GM18858 (cell line): ENCODE measurements at regions not wholly inside any gene's neighbourhood (a gene's known extent, or its start where the extent isn't known, plus 50 kb on each side); places are given as distances from the start of the nearest gene placed in this dataset.
"Not testable (repeated sequence)": the region's sequence is repeated elsewhere in the genome, so short reads cannot be mapped to it uniquely, and the experiment has no call there.

ENCODE experiments used
- ATAC-seq: cut with Tn5 transposase; IDR thresholded peaks from one replicate; pipeline ENCODE4 v1.9.1; 2021; ENCODE audit not compliant: unreplicated experiment

GRCh38 chr2:67076239-67076624 lies 320.9 kb upstream of the ETAA1 start:
- no peak for ATAC-seq

- ATAC-seq = no peak
Measured at GRCh38 chr2:67079729-67080128, 317.4 kb upstream of the ETAA1 start.

- no peak for ATAC-seq
Measured at GRCh38 chr2:67082813-67083212, 314.3 kb upstream of the ETAA1 start.

GRCh38 chr2:67083951-67084350 lies 313.2 kb upstream of the ETAA1 start:
- ATAC-seq = no peak

- ATAC-seq = no peak
Measured at GRCh38 chr2:67085146-67085545, 312.0 kb upstream of the ETAA1 start.

- ATAC-seq = no peak
Measured at GRCh38 chr2:67091681-67092080, 305.5 kb upstream of the ETAA1 start.

GRCh38 chr2:67095121-67095520 lies 302.0 kb upstream of the ETAA1 start:
- no peak for ATAC-seq

- ATAC-seq = no peak
Measured at GRCh38 chr2:67096886-67097285, 300.2 kb upstream of the ETAA1 start.

GRCh38 chr2:67103157-67103556 lies 294.0 kb upstream of the ETAA1 start:
- ATAC-seq = no peak

- no peak for ATAC-seq
Measured at GRCh38 chr2:67108231-67108630, 288.9 kb upstream of the ETAA1 start.

GRCh38 chr2:67124531-67124930 lies 272.6 kb upstream of the ETAA1 start:
- no peak for ATAC-seq

- no peak for ATAC-seq
Measured at GRCh38 chr2:67130531-67131256, 266.4 kb upstream of the ETAA1 start.

- no peak for ATAC-seq
Measured at GRCh38 chr2:67131257-67131609, 265.9 kb upstream of the ETAA1 start.

GRCh38 chr2:67132441-67132940 lies 264.6 kb upstream of the ETAA1 start:
- not testable (repeated sequence) for ATAC-seq

GRCh38 chr2:67135208-67135607 lies 261.9 kb upstream of the ETAA1 start:
- ATAC-seq = no peak

- ATAC-seq = no peak
Measured at GRCh38 chr2:67137699-67138098, 259.4 kb upstream of the ETAA1 start.

- no peak for ATAC-seq
Measured at GRCh38 chr2:67142071-67142470, 255.1 kb upstream of the ETAA1 start.

- no peak for ATAC-seq
Measured at GRCh38 chr2:67142741-67143140, 254.4 kb upstream of the ETAA1 start.

GRCh38 chr2:67145851-67146250 lies 251.3 kb upstream of the ETAA1 start:
- no peak for ATAC-seq

GRCh38 chr2:67156796-67157195 lies 240.3 kb upstream of the ETAA1 start:
- ATAC-seq = no peak

GRCh38 chr2:67158718-67159117 lies 238.4 kb upstream of the ETAA1 start:
- ATAC-seq = no peak

- peak; percentile 58 for ATAC-seq
Measured at GRCh38 chr2:67159929-67160328, 237.2 kb upstream of the ETAA1 start.
